ENCODE measurements at regions not wholly inside any gene's neighbourhood (a gene's known extent, or its start where the extent isn't known, plus 50 kb on each side); places are given as distances from the start of the nearest gene placed in this dataset.

GRCh38 chr10:24156686-24157085 is 52.3 kb upstream of the KIAA1217 start:
- Histone ChIP-seq H3K4me1 (peaks cover 0 to 32% (median 7%) of the 10 kb centered on the region in 9 donors), H3K4me3 (no peak overlapping the region), H3K9me3 (peaks cover 0 to 16% (median 7%) of the 10 kb centered on the region in 11 donors), H3K27ac (no peak overlapping the region), H3K36me3 (no peaks in the 10 kb centered on the region), H3K27me3 (no peaks in the 10 kb centered on the region)
- no peak for ATAC-seq
- WGBS, 2 donors = 88 to 89% methylated on average over 3 of the region's 3 CpGs
- TF ChIP-seq CTCF (IDR thresholded peaks at IDR 0.05) = no peak
- intact Hi-C loops (cut with DNase I) = loop anchor here in 1 of 10 donors (5.0 kb wide), 1 partner anchor 34 kb away; no protein-coding TSS in a partner anchor
- DNase-seq = no peak

- H3K4me1 ChIP-seq = peaks cover 0 to 29% (median 7%) of the 10 kb centered on the region in 9 donors
- H3K27ac ChIP-seq = no peak overlapping the region
- H3K9me3 ChIP-seq = peaks cover 0 to 16% (median 7%) of the 10 kb centered on the region in 11 donors
- DNase-seq = no peak
- no peaks in the 10 kb centered on the region for H3K36me3 ChIP-seq
- H3K27me3 ChIP-seq = no peaks in the 10 kb centered on the region
- intact Hi-C loops (cut with DNase I) = loop anchor here in 1 of 10 donors (5.0 kb wide), 1 partner anchor 35 kb away; no protein-coding TSS in a partner anchor
- no peak for ATAC-seq
- no peak overlapping the region for H3K4me3 ChIP-seq
- TF ChIP-seq CTCF (IDR thresholded peaks at IDR 0.05) = no peak
Measured at GRCh38 chr10:24157567-24157966, 51.4 kb upstream of the KIAA1217 start.

Data from heart right ventricle (tissue), 16 donors.